ENCODE measurements at regions not wholly inside any gene's neighbourhood (a gene's known extent, or its start where the extent isn't known, plus 50 kb on each side); places are given as distances from the start of the nearest gene placed in this dataset.

GRCh38 chr9:38182321-38182720 lies 113.3 kb upstream of the SHB start:
- no peaks in the 10 kb centered on the region for H3K36me3 Mint-ChIP-seq (ENCODE audit: low read depth)
- H3K4me1 Mint-ChIP-seq = peaks cover 4% of the 10 kb centered on the region
- ATAC-seq (ENCODE audit: low read depth) (no peak), DNase-seq (no peak)
- TF ChIP-seq CTCF (IDR thresholded peaks at IDR 0.05) = no peak
- no peak overlapping the region for H3K4me3 Mint-ChIP-seq
- intact Hi-C loops (cut with micrococcal nuclease) = no loop called here
- ChIA-PET CTCF (no interaction called here), POLR2A (no interaction called here)
- no peak overlapping the region for H3K27ac Mint-ChIP-seq
- H3K9me3 Mint-ChIP-seq = no peaks in the 10 kb centered on the region
- peaks cover 2% of the 10 kb centered on the region for H3K27me3 Mint-ChIP-seq

- Mint-ChIP-seq H3K4me3 (no peak overlapping the region), H3K27me3 (peaks cover 2% of the 10 kb centered on the region), H3K4me1 (peaks cover 4% of the 10 kb centered on the region), H3K27ac (no peak overlapping the region), H3K36me3 (ENCODE audit: low read depth) (no peaks in the 10 kb centered on the region), H3K9me3 (no peaks in the 10 kb centered on the region)
- ChIA-PET POLR2A (no interaction called here), CTCF (no interaction called here)
- no peak for DNase-seq
- TF ChIP-seq CTCF (IDR thresholded peaks at IDR 0.05) = no peak
- intact Hi-C loops (cut with micrococcal nuclease) = no loop called here
- ATAC-seq (ENCODE audit: low read depth) = no peak
Measured at GRCh38 chr9:38181866-38182265, 112.8 kb upstream of the SHB start.

- no peaks in the 10 kb centered on the region for H3K9me3 Mint-ChIP-seq
- no peak for TF ChIP-seq CTCF (IDR thresholded peaks at IDR 0.05)
- no peak overlapping the region for H3K4me3 Mint-ChIP-seq
- DNase-seq (no peak), ATAC-seq (ENCODE audit: low read depth) (no peak)
- H3K27ac Mint-ChIP-seq = no peak overlapping the region
- CTCF ChIA-PET = no interaction called here
- no peaks in the 10 kb centered on the region for H3K36me3 Mint-ChIP-seq (ENCODE audit: low read depth)
- POLR2A ChIA-PET = no interaction called here
- H3K27me3 Mint-ChIP-seq = peaks cover 2% of the 10 kb centered on the region
- intact Hi-C loops (cut with micrococcal nuclease) = no loop called here
- peaks cover 4% of the 10 kb centered on the region for H3K4me1 Mint-ChIP-seq
Measured at GRCh38 chr9:38181232-38181631, 112.2 kb upstream of the SHB start.

GRCh38 chr9:38180656-38181055 lies 111.6 kb upstream of the SHB start:
- ATAC-seq (ENCODE audit: low read depth) = no peak
- Mint-ChIP-seq H3K36me3 (ENCODE audit: low read depth) (no peaks in the 10 kb centered on the region), H3K27me3 (peaks cover 2% of the 10 kb centered on the region), H3K27ac (no peak overlapping the region), H3K4me3 (no peak overlapping the region), H3K9me3 (no peaks in the 10 kb centered on the region), H3K4me1 (peaks cover 4% of the 10 kb centered on the region)
- no peak for TF ChIP-seq CTCF (IDR thresholded peaks at IDR 0.05)
- CTCF ChIA-PET = no interaction called here
- intact Hi-C loops (cut with micrococcal nuclease) = no loop called here
- DNase-seq = no peak
- POLR2A ChIA-PET = no interaction called here

GRCh38 chr9:38179965-38180364 lies 110.9 kb upstream of the SHB start:
- CTCF ChIA-PET = no interaction called here

More at GRCh38 chr9:38179965-38180364, 110.9 kb upstream of the SHB start:
- no peak overlapping the region for H3K27ac Mint-ChIP-seq
- POLR2A ChIA-PET = no interaction called here
- TF ChIP-seq CTCF (IDR thresholded peaks at IDR 0.05) = no peak
- peaks cover 4% of the 10 kb centered on the region for H3K4me1 Mint-ChIP-seq
- intact Hi-C loops (cut with micrococcal nuclease) = no loop called here
- H3K27me3 Mint-ChIP-seq = peaks cover 2% of the 10 kb centered on the region
- no peak overlapping the region for H3K4me3 Mint-ChIP-seq
- no peaks in the 10 kb centered on the region for H3K9me3 Mint-ChIP-seq
- no peak for DNase-seq
- no peak for ATAC-seq (ENCODE audit: low read depth)
- H3K36me3 Mint-ChIP-seq (ENCODE audit: low read depth) = no peaks in the 10 kb centered on the region
